H1 (cell line): ENCODE measurements at regions not wholly inside any gene's neighbourhood (a gene's known extent, or its start where the extent isn't known, plus 50 kb on each side); places are given as distances from the start of the nearest gene placed in this dataset.

Source experiments
- CTCF ChIP-seq, 3 experiments: IDR thresholded peaks; 1 replicate in 2 of 3; 2 replicates in 1 of 3; pipeline versions ENCODE4 v1.5.1 to v1.6.1; 2011; ENCODE audit warnings: low read length in 3 of 3, mild to moderate bottlenecking in 3 of 3, inconsistent platforms in 2 of 3, low read depth in 1 of 3, moderate library complexity in 1 of 3; ENCODE audit not compliant: insufficient read depth in 1 of 3; ENCODE audit errors: control extremely low read depth in 1 of 3
- EZH2 ChIP-seq: fragments of 200-600 bp; sonication (generic); IDR thresholded peaks from 2 replicates; pipeline ENCODE4 v1.7.1; 2012; ENCODE audit warnings: low read depth, mild to moderate bottlenecking, moderate library complexity, low read length, inconsistent platforms; ENCODE audit not compliant: severe bottlenecking
- NRF1 ChIP-seq: IDR thresholded peaks from 2 replicates; pipeline ENCODE4 v1.6.1; 2011; ENCODE audit warnings: mild to moderate bottlenecking, low read depth, low read length, improper control_type of control experiment
- POLR2A ChIP-seq, 2 experiments: IDR thresholded peaks; 1 replicate in 1 of 2; 2 replicates in 1 of 2; pipeline ENCODE4 v1.6.1; 2011; ENCODE audit warnings: low read depth in 2 of 2, low read length in 2 of 2, mild to moderate bottlenecking in 2 of 2; ENCODE audit errors: control extremely low read depth in 1 of 2
- SP1 ChIP-seq: IDR thresholded peaks from 2 replicates; pipeline ENCODE4 v1.6.1; 2011; ENCODE audit warnings: low read depth, low read length
- TAF7 ChIP-seq: optimal IDR thresholded peaks from 2 replicates; pipeline ENCODE3; 2011; ENCODE audit warnings: low read depth, mild to moderate bottlenecking, inconsistent platforms, low read length, moderate library complexity, borderline replicate concordance

- no peak for TF ChIP-seq NRF1
- TF ChIP-seq POLR2A (IDR thresholded peaks at IDR 0.05; ENCODE audit: control extremely low read depth in 1 of 2, low read depth in 2 of 2, low read length in 2 of 2), result no peak
- no peak for TF ChIP-seq CTCF (IDR thresholded peaks at IDR 0.05; ENCODE audit: control extremely low read depth in 1 of 3, insufficient read depth in 1 of 3, low read depth in 1 of 3, low read length in 3 of 3)
- TF ChIP-seq EZH2, result no peak
- TF ChIP-seq TAF7, result no peak
- no peak for TF ChIP-seq SP1
Observed at GRCh38 chr6:122265755-122266154, 133.7 kb upstream of the HSF2 start (continued).
